ACHN (cell line): ENCODE measurements at regions not wholly inside any gene's neighbourhood (a gene's known extent, or its start where the extent isn't known, plus 50 kb on each side); places are given as distances from the start of the nearest gene placed in this dataset.
"Not testable (repeated sequence)": the region's sequence is repeated elsewhere in the genome, so short reads cannot be mapped to it uniquely, and the experiment has no call there.

Source experiments
- DNase-seq: peaks from one replicate; pipeline ENCODE4 v3.0.0-alpha.2; 2015
- in situ Hi-C: cut with HindIII; loops from 2 replicates; pipeline ENCODE4 v1.10.0; 2017; ENCODE audit warnings: low sequenced_read_pairs, low pct_ligation_motif_present, low pct_unique_long_range_greater_than_20kb

DNA sequence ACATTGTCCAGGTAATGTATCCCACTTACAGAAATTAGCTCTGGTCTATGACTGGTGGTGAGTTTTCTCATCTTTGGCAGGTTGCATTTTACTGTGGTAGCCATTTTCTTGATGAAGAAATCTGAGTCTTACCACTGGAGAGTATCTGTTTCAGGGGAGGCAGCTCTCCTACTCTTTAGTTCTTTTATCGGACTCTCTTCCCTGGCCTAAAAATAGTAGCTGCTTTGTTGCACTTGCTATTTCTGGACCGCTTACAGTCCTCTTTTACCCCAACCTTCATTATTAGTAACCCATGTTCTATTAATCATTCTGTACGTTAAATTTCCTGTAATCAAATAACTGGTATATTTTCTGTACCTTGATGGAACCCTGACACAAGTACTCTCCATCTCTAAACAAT lies 720.8 kb downstream of the PLA2G4A start:
- in situ Hi-C loops: no loop called here
- no peak for DNase-seq

DNA sequence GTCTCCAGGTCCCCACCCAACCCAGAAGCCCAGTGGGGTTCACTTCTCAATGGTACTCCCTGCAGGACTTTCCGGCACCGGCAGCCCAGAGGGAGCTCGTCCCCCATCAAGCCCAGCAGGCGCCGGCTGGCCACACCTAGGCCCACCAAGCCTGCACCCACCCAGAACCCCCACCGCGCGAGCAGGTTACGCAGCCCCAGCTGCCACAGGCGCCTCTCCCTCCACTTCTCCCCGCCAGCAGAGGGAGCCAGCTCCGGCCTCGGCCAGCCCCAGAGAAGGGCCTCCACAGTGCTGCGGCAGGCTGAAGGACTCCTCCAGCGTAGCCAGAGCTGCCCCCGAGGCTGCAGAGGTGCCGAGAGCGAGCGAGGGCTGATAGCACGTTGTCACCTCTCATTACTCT lies 722.3 kb downstream of the PLA2G4A start:
- in situ Hi-C loops: no loop called here
- DNase-seq: no peak

- in situ Hi-C loops: no loop called here
- no peak for DNase-seq
Observed at GRCh38 chr1:187563191-187563590, 734.4 kb downstream of the PLA2G4A start.

GRCh38 chr1:187566354-187566753 lies 737.6 kb downstream of the PLA2G4A start:
- in situ Hi-C loops: no loop called here
- no peak for DNase-seq

GRCh38 chr1:187568067-187568466 lies 739.3 kb downstream of the PLA2G4A start:
- no peak for DNase-seq
- in situ Hi-C loops: no loop called here

- in situ Hi-C loops: no loop called here
- no peak for DNase-seq
Observed at GRCh38 chr1:187570166-187570565, 741.4 kb downstream of the PLA2G4A start.

DNA sequence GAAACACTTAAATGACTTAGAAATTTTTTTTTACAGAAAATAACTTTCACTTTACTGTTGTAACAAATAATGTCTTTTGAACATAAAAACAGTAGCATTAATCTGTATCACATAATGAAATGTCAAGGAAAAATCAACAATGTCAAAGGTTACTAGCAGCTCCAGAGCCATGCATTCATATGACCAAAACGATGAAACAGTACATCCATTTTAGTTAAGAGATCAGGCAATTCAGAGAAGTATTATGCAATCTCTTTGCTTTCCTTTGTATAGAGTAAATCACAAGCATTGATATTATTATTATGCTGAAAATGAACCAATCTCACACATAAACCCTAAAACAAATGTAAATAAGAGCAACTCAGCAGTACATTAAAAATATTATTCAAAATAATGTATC lies 748.9 kb downstream of the PLA2G4A start:
- DNase-seq: no peak
- in situ Hi-C loops: no loop called here

DNA sequence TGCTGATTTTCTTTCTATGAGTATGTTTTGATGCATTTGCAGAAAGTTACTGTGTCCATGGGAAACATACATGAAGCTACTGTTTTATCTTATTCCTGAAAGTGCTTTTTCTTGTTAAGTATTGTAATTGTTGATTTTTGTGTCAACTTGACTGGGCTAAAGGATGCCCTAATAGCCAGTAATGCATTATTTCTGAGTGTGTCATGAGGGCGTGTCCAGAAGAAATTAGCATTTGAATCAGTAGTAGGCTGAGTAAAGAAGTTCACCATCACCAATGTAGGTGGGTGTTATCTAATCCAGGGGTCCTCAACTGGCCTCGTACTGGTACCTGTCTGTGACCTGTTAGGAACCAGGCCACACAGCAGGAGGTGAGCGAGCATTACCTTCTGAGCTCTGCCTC lies 760.2 kb downstream of the PLA2G4A start:
- DNase-seq: no peak

DNA sequence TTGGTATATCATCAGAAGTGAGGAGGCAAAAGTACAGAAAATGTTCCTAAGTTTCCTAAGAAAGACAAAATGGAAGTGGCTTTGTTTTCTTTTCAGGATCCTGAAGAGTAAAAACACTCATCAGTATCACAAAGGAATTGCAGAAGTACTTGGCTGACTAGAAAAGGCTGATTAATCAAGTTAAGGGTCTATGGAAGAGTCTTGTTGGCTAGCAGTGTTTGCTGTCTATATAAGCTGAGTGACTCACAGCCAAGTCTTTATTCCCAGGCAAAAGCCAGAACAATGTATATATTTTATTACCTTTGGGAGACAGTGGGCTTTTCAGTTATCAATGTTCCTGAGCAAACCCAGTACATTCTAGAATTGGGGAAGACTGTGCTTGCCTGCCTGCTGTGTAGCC lies 777.0 kb downstream of the PLA2G4A start:
- no peak for DNase-seq
- in situ Hi-C loops: no loop called here

More for the DNA sequence above, 760.2 kb downstream of the PLA2G4A start:
- in situ Hi-C loops: no loop called here

- in situ Hi-C loops: not testable (repeated sequence)
Observed at GRCh38 chr1:187615853-187616735, 787.3 kb downstream of the PLA2G4A start.

GRCh38 chr1:187616830-187617229 lies 788.1 kb downstream of the PLA2G4A start:
- in situ Hi-C loops, DNase-seq: not testable (repeated sequence)

More at GRCh38 chr1:187615853-187616735, 787.3 kb downstream of the PLA2G4A start:
- not testable (repeated sequence) for DNase-seq

DNA sequence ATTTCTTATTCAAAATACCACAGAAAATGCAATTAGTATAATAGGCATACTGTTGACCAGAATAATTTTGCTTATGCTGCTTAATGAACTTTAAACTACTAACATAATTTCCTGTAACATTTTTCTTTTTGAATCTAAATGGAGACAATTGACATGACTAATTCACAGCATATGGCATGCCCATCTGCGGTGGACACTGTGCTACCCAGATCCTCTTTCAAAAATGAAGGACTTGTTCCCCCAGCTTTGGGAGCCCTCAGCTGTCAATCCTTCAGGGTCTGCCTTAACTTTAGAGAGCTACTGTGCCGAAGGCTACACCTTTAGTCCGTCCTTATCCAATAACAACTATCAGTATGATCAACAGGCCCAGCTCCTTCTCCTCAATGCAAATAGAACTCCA lies 789.0 kb downstream of the PLA2G4A start:
- in situ Hi-C loops: no loop called here
- no peak for DNase-seq

GRCh38 chr1:187619175-187619574 lies 790.4 kb downstream of the PLA2G4A start:
- in situ Hi-C loops: no loop called here
- no peak for DNase-seq

DNA sequence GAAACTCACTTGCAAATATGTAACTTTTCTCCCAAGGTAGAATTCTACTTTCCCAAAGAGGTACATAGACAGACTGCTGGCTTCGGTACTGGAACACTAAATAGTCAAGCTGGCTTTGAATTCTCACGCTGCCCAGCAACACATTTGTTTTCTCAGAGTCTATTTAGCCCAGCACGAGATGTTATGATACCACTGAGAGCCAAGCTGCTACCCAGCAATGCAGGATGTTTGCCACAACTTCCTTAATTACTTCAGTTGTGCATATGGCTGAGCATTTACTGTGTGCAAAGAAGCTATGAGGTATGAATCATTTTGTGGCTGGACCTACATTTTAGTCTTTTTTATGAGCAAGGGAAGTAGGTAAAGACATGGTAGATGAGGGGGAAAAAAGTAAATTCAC lies 793.2 kb downstream of the PLA2G4A start:
- no peak for DNase-seq

GRCh38 chr1:187622545-187622944 lies 793.8 kb downstream of the PLA2G4A start:
- in situ Hi-C loops: no loop called here
- DNase-seq: no peak

More for the DNA sequence above, 793.2 kb downstream of the PLA2G4A start:
- in situ Hi-C loops: no loop called here

DNA sequence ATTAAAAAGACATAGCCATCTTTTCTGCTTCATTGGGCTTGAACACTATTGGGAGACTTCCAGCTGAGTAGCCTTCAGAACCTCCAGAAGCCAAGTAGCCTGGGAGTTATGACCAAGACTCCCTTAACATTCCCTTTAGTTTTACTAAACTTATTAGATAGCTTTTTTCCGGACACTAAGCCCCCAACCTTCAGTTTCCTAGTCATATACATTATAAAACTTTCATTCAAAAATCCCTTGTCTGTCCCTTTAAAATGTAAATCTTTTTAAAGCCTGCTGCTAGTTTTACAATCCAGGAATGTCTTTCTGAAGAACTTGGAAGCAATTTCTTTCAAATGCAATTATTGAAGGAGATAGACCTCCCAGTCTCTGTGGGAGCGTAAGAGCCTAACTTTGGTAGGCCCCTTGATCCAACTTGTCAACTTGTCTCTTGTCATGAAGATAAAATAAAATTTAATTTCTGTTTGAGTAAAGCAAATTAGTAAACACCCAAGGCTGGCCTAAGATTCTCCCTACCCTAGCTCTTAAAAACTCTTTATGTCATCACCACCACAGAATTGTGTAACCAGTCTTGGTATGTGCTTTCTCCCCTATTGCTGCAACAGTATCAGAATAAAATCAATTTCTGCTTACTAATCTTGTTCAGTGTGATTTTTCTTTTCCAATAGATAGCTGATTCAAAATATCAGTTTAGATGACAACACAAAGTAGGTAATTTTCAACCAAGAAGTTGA lies 796.2 kb downstream of the PLA2G4A start:
- no peak for DNase-seq
- in situ Hi-C loops: no loop called here

DNA sequence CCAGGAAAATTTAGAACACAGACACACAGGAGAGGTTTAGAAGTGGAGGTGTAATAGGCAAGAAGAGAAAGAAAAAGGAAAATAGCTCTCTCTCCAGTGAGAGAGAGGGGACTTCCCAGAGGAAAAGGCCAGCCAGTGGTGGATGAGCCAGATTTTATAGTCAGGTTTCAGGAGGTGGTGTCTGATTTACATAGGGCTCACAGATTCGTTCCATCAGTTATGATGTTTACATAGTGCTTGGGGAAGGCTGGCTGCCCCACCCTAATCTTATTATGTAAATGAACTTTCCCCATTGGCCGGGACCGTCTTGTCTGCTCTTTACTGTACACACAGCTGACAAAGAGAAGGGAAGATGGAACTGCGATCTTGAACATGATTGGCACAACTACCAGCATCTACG lies 797.3 kb downstream of the PLA2G4A start:
- DNase-seq: no peak
- in situ Hi-C loops: no loop called here

DNA sequence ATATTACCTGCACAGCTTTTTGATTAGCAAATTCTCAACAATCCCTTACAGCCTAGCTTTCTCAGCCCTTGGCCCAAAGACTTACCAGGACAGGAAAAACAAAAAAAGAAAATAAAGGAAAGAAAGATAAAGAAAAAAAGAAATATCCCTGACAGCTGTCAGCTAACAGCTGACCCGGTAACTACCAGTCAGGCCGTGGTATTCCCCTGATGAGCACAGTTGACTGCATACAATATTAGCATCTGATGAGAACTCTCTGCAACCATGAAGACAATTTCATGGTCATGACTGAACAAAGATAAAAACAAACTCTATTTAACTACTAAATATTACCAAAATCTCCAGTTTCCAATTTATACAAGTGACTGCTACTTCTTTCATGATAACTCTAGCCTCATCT lies 798.8 kb downstream of the PLA2G4A start:
- DNase-seq: no peak
- in situ Hi-C loops: no loop called here

GRCh38 chr1:187629075-187629474 lies 800.3 kb downstream of the PLA2G4A start:
- no peak for DNase-seq
- in situ Hi-C loops: no loop called here
